Upper lobe of left lung (tissue), 4 donors: ENCODE measurements at regions not wholly inside any gene's neighbourhood (a gene's known extent, or its start where the extent isn't known, plus 50 kb on each side); places are given as distances from the start of the nearest gene placed in this dataset.
"Not testable (repeated sequence)": the region's sequence is repeated elsewhere in the genome, so short reads cannot be mapped to it uniquely, and the experiment has no call there.

Experiments
- EP300 ChIP-seq, 4 donors: sonication (generic); formaldehyde crosslinking; IDR thresholded peaks; one replicate each; pipeline ENCODE4 v1.5.1; 2017; ENCODE audit warnings: antibody characterized with exemption in 4 of 4, control low read depth in 2 of 4
- POLR2A ChIP-seq, 4 donors: fragments of 450-650 bp; IDR thresholded peaks; one replicate each; pipeline ENCODE4 v1.5.1; 2016 to 2017; ENCODE audit warnings: antibody characterized with exemption in 4 of 4, mild to moderate bottlenecking in 2 of 4
- POLR2AphosphoS5 ChIP-seq, 2 donors: sonication (generic); formaldehyde crosslinking; IDR thresholded peaks; one replicate each; pipeline ENCODE4 v1.5.1; 2017; ENCODE audit warnings: antibody characterized with exemption in 2 of 2
- TF ChIP-seq, protein P1 (sequence below), 6 experiments: fragments of 450-650 bp in 4 of 6; fragments of 200-600 bp in 2 of 6; sonication (generic) in 2 of 6; IDR thresholded peaks; one replicate each; pipeline ENCODE4 v1.5.1; 2016 to 2019; ENCODE audit warnings: antibody characterized with exemption in 6 of 6

DNA sequence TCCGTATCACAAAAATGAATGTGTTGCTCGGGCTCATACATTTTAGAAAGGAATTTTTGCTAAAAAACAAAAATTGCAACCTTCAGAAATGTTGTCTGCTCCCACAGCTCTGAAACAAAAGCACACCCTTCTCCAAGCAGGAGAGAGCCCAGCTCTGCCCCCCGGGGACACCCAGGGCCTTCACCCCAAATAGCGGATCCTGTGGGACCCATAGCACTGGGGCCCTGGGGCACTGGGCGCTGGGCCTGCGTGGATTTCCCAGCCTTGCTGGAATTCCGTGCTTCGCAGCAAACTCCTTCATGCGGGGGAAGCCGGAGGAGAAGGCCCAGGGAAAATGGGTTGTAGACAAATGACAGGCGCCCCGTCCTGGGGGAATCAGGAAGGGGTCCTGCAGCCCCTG, 50.5 kb upstream of the SFSWAP start:
- TF ChIP-seq, protein P1, sequence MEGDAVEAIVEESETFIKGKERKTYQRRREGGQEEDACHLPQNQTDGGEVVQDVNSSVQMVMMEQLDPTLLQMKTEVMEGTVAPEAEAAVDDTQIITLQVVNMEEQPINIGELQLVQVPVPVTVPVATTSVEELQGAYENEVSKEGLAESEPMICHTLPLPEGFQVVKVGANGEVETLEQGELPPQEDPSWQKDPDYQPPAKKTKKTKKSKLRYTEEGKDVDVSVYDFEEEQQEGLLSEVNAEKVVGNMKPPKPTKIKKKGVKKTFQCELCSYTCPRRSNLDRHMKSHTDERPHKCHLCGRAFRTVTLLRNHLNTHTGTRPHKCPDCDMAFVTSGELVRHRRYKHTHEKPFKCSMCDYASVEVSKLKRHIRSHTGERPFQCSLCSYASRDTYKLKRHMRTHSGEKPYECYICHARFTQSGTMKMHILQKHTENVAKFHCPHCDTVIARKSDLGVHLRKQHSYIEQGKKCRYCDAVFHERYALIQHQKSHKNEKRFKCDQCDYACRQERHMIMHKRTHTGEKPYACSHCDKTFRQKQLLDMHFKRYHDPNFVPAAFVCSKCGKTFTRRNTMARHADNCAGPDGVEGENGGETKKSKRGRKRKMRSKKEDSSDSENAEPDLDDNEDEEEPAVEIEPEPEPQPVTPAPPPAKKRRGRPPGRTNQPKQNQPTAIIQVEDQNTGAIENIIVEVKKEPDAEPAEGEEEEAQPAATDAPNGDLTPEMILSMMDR (IDR thresholded peaks at IDR 0.05), result not testable (repeated sequence)
- TF ChIP-seq POLR2A, EP300, POLR2AphosphoS5 (IDR thresholded peaks at IDR 0.05): not testable (repeated sequence)
